HepG2 (cell line): ENCODE measurements at regions not wholly inside any gene's neighbourhood (a gene's known extent, or its start where the extent isn't known, plus 50 kb on each side); places are given as distances from the start of the nearest gene placed in this dataset.

Source experiments
- ATAC-seq: fragments of 200-7000 bp; cut with Tn5 transposase; 3 replicates; pipeline ENCODE4 v1.9.1; 2020; ENCODE audit warnings: mild to moderate bottlenecking, moderate library complexity
- BruUV-seq: library from RNA; stranded (reverse); fragments of 400-500 nt; replicated peaks from 2 replicates; lab custom pipeline; 2021; lab: Mats Ljungman, UMichigan
- CTCF ChIA-PET: fragments of 300-600 bp; formaldehyde crosslinking; extraction: SDS; loops from one replicate; lab custom pipeline; 2021; ENCODE audit warnings: low total read pairs, inconsistent platforms, low intra/inter-chr PET ratio; lab: Yijun Ruan, JAX
- POLR2A ChIA-PET: fragments of 350-600 bp; sonication (Branson Sonifier 250); formaldehyde crosslinking; loops from one replicate; lab custom pipeline; 2020; ENCODE audit warnings: antibody characterized with exemption, inconsistent platforms; lab: Yijun Ruan, JAX
- DNase-seq: peaks from one replicate; pipeline ENCODE4 v3.0.0-alpha.2; 2015; ENCODE audit warnings: low spot score
- FAIRE-seq: peaks from 3 replicates; lab custom pipeline; 2011; peaks lifted over from hg19 to GRCh38; lab: Jason Lieb, UNC
- H2AFZ ChIP-seq: one replicate; pipeline ENCODE4 v1.6.1; 2011; ENCODE audit warnings: low read length, inconsistent platforms
- H3K27ac ChIP-seq: fragments of 300-600 bp; 3 replicates; pipeline ENCODE4 v1.8.0; 2011; ENCODE audit warnings: mixed run types, mild to moderate bottlenecking, mixed read lengths, low read length, inconsistent platforms; ENCODE audit not compliant: insufficient read depth; ENCODE audit errors: extremely low read length
- H3K27me3 ChIP-seq, 2 experiments: fragments of 200-600 bp in 1 of 2; 2 replicates in 1 of 2; 3 replicates in 1 of 2; pipeline versions ENCODE4 v1.6.0 to v1.8.0; 2011; ENCODE audit warnings: low read length in 2 of 2, mild to moderate bottlenecking in 2 of 2, moderate library complexity in 2 of 2, inconsistent platforms in 1 of 2; ENCODE audit not compliant: insufficient read depth in 2 of 2, control insufficient read depth in 1 of 2
- H3K36me3 ChIP-seq, 2 experiments: fragments of 200-600 bp in 1 of 2; replicated peaks in 1 of 2; 2 replicates in 1 of 2; 3 replicates in 1 of 2; pipeline versions ENCODE4 v1.5.1 to v1.8.0; 2011; ENCODE audit warnings: low read length in 2 of 2, inconsistent platforms in 1 of 2; ENCODE audit not compliant: insufficient read depth in 2 of 2, control insufficient read depth in 1 of 2
- H3K4me1 ChIP-seq: 2 replicates; pipeline ENCODE4 v1.5.1; 2012; ENCODE audit warnings: low read length, inconsistent platforms; ENCODE audit not compliant: insufficient read depth
- H3K4me2 ChIP-seq: 2 replicates; pipeline ENCODE4 v1.6.0; 2011; ENCODE audit warnings: low read depth, low read length, inconsistent platforms
- H3K4me3 ChIP-seq, 3 experiments: fragments of 200-600 bp in 1 of 3; sonication (generic), shearing (Covaris generic) in 1 of 3; replicated peaks in 1 of 3; 2 replicates each; pipeline ENCODE4 v1.5.1; 2011 to 2016; ENCODE audit warnings: low read length in 3 of 3, inconsistent platforms in 2 of 3, low read depth in 2 of 3, mild to moderate bottlenecking in 2 of 3, control low read depth in 1 of 3, mixed read lengths in 1 of 3; ENCODE audit not compliant: insufficient read depth in 1 of 3
- H3K79me2 ChIP-seq: one replicate; pipeline ENCODE4 v1.6.1; 2011; ENCODE audit warnings: low read length, inconsistent platforms; ENCODE audit not compliant: insufficient read depth
- H3K9ac ChIP-seq: 2 replicates; pipeline ENCODE4 v1.6.0; 2011; ENCODE audit warnings: mild to moderate bottlenecking, low read depth, low read length, inconsistent platforms; ENCODE audit not compliant: insufficient read depth
- H3K9me3 ChIP-seq: 2 replicates; pipeline ENCODE4 v1.5.1; 2012; ENCODE audit warnings: mild to moderate bottlenecking, low read length
- H4K20me1 ChIP-seq: 2 replicates; pipeline ENCODE4 v1.6.0; 2011; ENCODE audit warnings: inconsistent platforms, mild to moderate bottlenecking, low read length, moderate library complexity; ENCODE audit not compliant: insufficient read depth
- AHR ChIP-seq: IDR thresholded peaks from 2 replicates; pipeline ENCODE4 v1.6.1; 2018; ENCODE audit warnings: missing genetic modification reagents, missing compliant biosample characterization
- CCAR2 ChIP-seq: fragments of 200-400 bp; formaldehyde crosslinking; optimal IDR thresholded peaks from 2 replicates; pipeline ENCODE3; 2018; ENCODE audit warnings: low read depth, mild to moderate bottlenecking, low read length, moderate library complexity
- EP300 ChIP-seq, 3 experiments: sonication (generic) in 1 of 3; formaldehyde crosslinking in 1 of 3; IDR thresholded peaks; 2 replicates each; pipeline versions ENCODE4 v1.5.1 to v1.6.1; 2011 to 2020; ENCODE audit warnings: low read depth in 2 of 3, low read length in 2 of 3, borderline replicate concordance in 1 of 3, improper control_type of control experiment in 1 of 3, mild to moderate bottlenecking in 1 of 3, missing genetic modification reagents in 1 of 3, moderate library complexity in 1 of 3
- FIP1L1 ChIP-seq: fragments of 200-400 bp; formaldehyde crosslinking; IDR thresholded peaks from 2 replicates; pipeline ENCODE4 v1.6.1; 2018; ENCODE audit warnings: low read depth, mild to moderate bottlenecking, low read length, moderate library complexity, borderline replicate concordance; ENCODE audit not compliant: insufficient read depth
- GLI4 ChIP-seq: sonication (generic); formaldehyde crosslinking; IDR thresholded peaks from 2 replicates; pipeline ENCODE4 v1.5.1; 2020; ENCODE audit warnings: missing genetic modification reagents, mild to moderate bottlenecking, moderate library complexity, borderline replicate concordance
- GMEB2 ChIP-seq: IDR thresholded peaks from 2 replicates; pipeline ENCODE4 v1.6.1; 2016; ENCODE audit warnings: missing biosample characterization, missing genetic modification reagents, low read depth
- MIER3 ChIP-seq: IDR thresholded peaks from 2 replicates; pipeline ENCODE4 v1.6.1; 2016; ENCODE audit warnings: missing compliant biosample characterization, borderline replicate concordance
- NFE2L2 ChIP-seq: fragments of 150-350 bp; IDR thresholded peaks from 2 replicates; pipeline ENCODE4 v1.6.1; 2014; ENCODE audit warnings: low read length
- NR2F1 ChIP-seq, 2 experiments: fragments of 450-650 bp in 1 of 2; formaldehyde crosslinking in 1 of 2; IDR thresholded peaks; 2 replicates each; pipeline versions ENCODE4 v1.5.0 to v1.6.1; 2016 to 2020; ENCODE audit warnings: mild to moderate bottlenecking in 1 of 2, missing compliant biosample characterization in 1 of 2, missing genetic modification reagents in 1 of 2, moderate library complexity in 1 of 2
- NR3C1 ChIP-seq: sonication (generic); formaldehyde crosslinking; IDR thresholded peaks from 2 replicates; pipeline ENCODE4 v1.4.0; 2020; ENCODE audit warnings: missing genetic modification reagents
- PHF8 ChIP-seq: sonication (generic); formaldehyde crosslinking; IDR thresholded peaks from 2 replicates; pipeline ENCODE4 v1.5.0; 2020; ENCODE audit warnings: missing genetic modification reagents
- SMARCC2 ChIP-seq: fragments of 450-650 bp; IDR thresholded peaks from 2 replicates; pipeline ENCODE4 v1.6.1; 2017; ENCODE audit warnings: antibody characterized with exemption, mild to moderate bottlenecking
- ZBTB4 ChIP-seq: sonication (generic); formaldehyde crosslinking; IDR thresholded peaks from 2 replicates; pipeline ENCODE4 v1.4.0; 2020; ENCODE audit warnings: missing genetic modification reagents, mild to moderate bottlenecking, borderline replicate concordance
- ZFP41 ChIP-seq: sonication (generic); formaldehyde crosslinking; IDR thresholded peaks from 2 replicates; pipeline ENCODE4 v1.4.0; 2020; ENCODE audit warnings: mild to moderate bottlenecking, missing genetic modification reagents, borderline replicate concordance
- ZMAT5 ChIP-seq: sonication (generic); formaldehyde crosslinking; IDR thresholded peaks from 2 replicates; pipeline ENCODE4 v1.5.0; 2020; ENCODE audit warnings: mild to moderate bottlenecking, low read depth, missing genetic modification reagents, borderline replicate concordance
- ZNF143 ChIP-seq: sonication (generic); formaldehyde crosslinking; IDR thresholded peaks from 2 replicates; pipeline ENCODE4 v1.4.0; 2020; ENCODE audit warnings: missing genetic modification reagents
- ZNF3 ChIP-seq: IDR thresholded peaks from 2 replicates; pipeline ENCODE4 v1.7.0; 2017; ENCODE audit warnings: inconsistent platforms
- ZSCAN29 ChIP-seq: sonication (generic); formaldehyde crosslinking; conservative IDR thresholded peaks from 2 replicates; pipeline ENCODE4 v1.4.0; 2020; ENCODE audit warnings: mild to moderate bottlenecking, missing genetic modification reagents
- WGBS: methylation state at CpG from one replicate; pipeline ENCODE4 v1.1.6; 2017; ENCODE audit warnings: low lambda C conversion rate; 5-methylcytosine and 5-hydroxymethylcytosine counted together
- in situ Hi-C: cut with HindIII; loops from 2 replicates; pipeline ENCODE4 v1.10.0; 2017; ENCODE audit warnings: low pct_unique_long_range_greater_than_20kb; ENCODE audit not compliant: extremely low pct_ligation_motif_present
- intact Hi-C: fragments of 100-400 bp; cut with micrococcal nuclease; formaldehyde crosslinking; loops from one replicate; pipeline ENCODE4 v1.10.0; 2022; ENCODE audit not compliant: unreplicated experiment

- CTCF ChIA-PET: no interaction called here
- no peak for TF ChIP-seq NR3C1 (CRISPR knock-in tag)
- no peak for TF ChIP-seq AHR (CRISPR knock-in tag)
- no peak for TF ChIP-seq CCAR2
- no peak for TF ChIP-seq NFE2L2
- no peak for TF ChIP-seq PHF8
- TF ChIP-seq GLI4 (CRISPR knock-in tag): no peak
- TF ChIP-seq NR2F1 (CRISPR knock-in tag; IDR thresholded peaks at IDR 0.05): no peak
- no peak for TF ChIP-seq ZSCAN29 (CRISPR knock-in tag)
- no peak for TF ChIP-seq SMARCC2
- no peak for TF ChIP-seq ZNF143 (CRISPR knock-in tag)
- no peak for TF ChIP-seq ZNF3 (CRISPR knock-in tag)
- no peak for TF ChIP-seq FIP1L1
- no peak for TF ChIP-seq ZMAT5 (CRISPR knock-in tag)
- no peak for TF ChIP-seq ZBTB4 (CRISPR knock-in tag)
- TF ChIP-seq MIER3 (CRISPR knock-in tag): no peak
- TF ChIP-seq EP300 (IDR thresholded peaks at IDR 0.05; ENCODE audit: low read depth in 2 of 2, low read length in 2 of 2): no peak
- no peak for TF ChIP-seq EP300 (CRISPR knock-in tag; IDR thresholded peaks at IDR 0.05; ENCODE audit: borderline replicate concordance)
- TF ChIP-seq ZFP41 (CRISPR knock-in tag): no peak
- no peak for TF ChIP-seq GMEB2
Measured at GRCh38 chr6:71524201-71524600, 235.6 kb downstream of the OGFRL1 start.

More at GRCh38 chr6:71524201-71524600, 235.6 kb downstream of the OGFRL1 start:
- Histone ChIP-seq H3K4me3 (no peak overlapping the region), H3K27me3 (no peaks in the 10 kb centered on the region), H3K9ac (no peak overlapping the region), H3K4me2 (no peak overlapping the region), H3K4me1 (no peaks in the 10 kb centered on the region), H4K20me1 (no peaks in the 10 kb centered on the region), H2AFZ (no peak overlapping the region), H3K36me3 (no peaks in the 10 kb centered on the region), H3K79me2 (no peaks in the 10 kb centered on the region), H3K9me3 (no peaks in the 10 kb centered on the region), H3K27ac (no peak overlapping the region)
- intact Hi-C loops: no loop called here
- BruUV-seq: no TSS peak
- POLR2A ChIA-PET: no interaction called here
- DNase-seq: no peak
- in situ Hi-C loops: no loop called here
- ATAC-seq: no peak
- FAIRE-seq: no peak
- under 1% methylated on average over 4 of the region's 4 CpGs for WGBS
